WTC11 (cell line): ENCODE measurements at regions not wholly inside any gene's neighbourhood (a gene's known extent, or its start where the extent isn't known, plus 50 kb on each side); places are given as distances from the start of the nearest gene placed in this dataset.

ENCODE experiments used
- ATAC-seq: fragments of 200-7000 bp; cut with Tn5 transposase; 2 replicates; pipeline ENCODE4 v1.10.0; 2021; ENCODE audit warnings: mild to moderate bottlenecking, moderate library complexity
- CTCF ChIA-PET: fragments of 300-600 bp; sonication (Branson Sonifier 250); formaldehyde crosslinking; loops from one replicate; lab custom pipeline; 2021; ENCODE audit warnings: antibody characterized with exemption; lab: Charles Lee
- POLR2A ChIA-PET: fragments of 350-600 bp; sonication (Branson Sonifier 250); formaldehyde crosslinking; loops from one replicate; lab custom pipeline; 2021; ENCODE audit warnings: antibody characterized with exemption; lab: Charles Lee
- DNase-seq: peaks from one replicate; pipeline ENCODE4 v3.0.0; 2021; ENCODE audit warnings: low spot score
- H3K27ac Mint-ChIP-seq: 2 replicates; pipeline ENCODE4 v1.8.0; 2021; ENCODE audit warnings: mixed read lengths
- H3K27me3 Mint-ChIP-seq: 2 replicates; pipeline ENCODE4 v1.8.0; 2021; ENCODE audit warnings: low read depth, mild to moderate bottlenecking, moderate library complexity, mixed read lengths
- H3K36me3 Mint-ChIP-seq: 2 replicates; pipeline ENCODE4 v1.8.0; 2021; ENCODE audit warnings: mixed read lengths
- H3K4me1 Mint-ChIP-seq: 2 replicates; pipeline ENCODE4 v1.8.0; 2022; ENCODE audit warnings: mixed read lengths
- H3K4me3 Mint-ChIP-seq: 2 replicates; pipeline ENCODE4 v1.8.0; 2021; ENCODE audit warnings: mild to moderate bottlenecking, moderate library complexity, mixed read lengths
- H3K9me3 Mint-ChIP-seq: 2 replicates; pipeline ENCODE4 v1.8.0; 2021; ENCODE audit warnings: mixed read lengths
- ARID4B ChIP-seq: sonication (generic); formaldehyde crosslinking; IDR thresholded peaks from 2 replicates; pipeline ENCODE4 v1.8.0; 2023; ENCODE audit warnings: missing genetic modification reagents, mild to moderate bottlenecking, borderline replicate concordance
- CBFB ChIP-seq: sonication (generic); formaldehyde crosslinking; IDR thresholded peaks from 2 replicates; pipeline ENCODE4 v1.8.1; 2022; ENCODE audit warnings: mild to moderate bottlenecking, low read depth, missing genetic modification reagents
- ERG ChIP-seq: fragments of 250-450 bp; sonication (Bioruptor Pico); IDR thresholded peaks from 2 replicates; pipeline ENCODE4 v1.8.0; 2021; ENCODE audit warnings: mild to moderate bottlenecking
- FOXK1 ChIP-seq: sonication (generic); formaldehyde crosslinking; IDR thresholded peaks from 2 replicates; pipeline ENCODE4 v1.8.0; 2022; ENCODE audit warnings: mild to moderate bottlenecking, moderate library complexity, missing genetic modification reagents
- GABPB1 ChIP-seq: sonication (generic); formaldehyde crosslinking; IDR thresholded peaks from 2 replicates; pipeline ENCODE4 v1.8.1; 2023; ENCODE audit warnings: mild to moderate bottlenecking, missing genetic modification reagents
- HMGA2 ChIP-seq: fragments of 250-450 bp; sonication (Bioruptor Pico); IDR thresholded peaks from 2 replicates; pipeline ENCODE4 v1.4.0; 2021; ENCODE audit warnings: mild to moderate bottlenecking, moderate library complexity
- HMGXB4 ChIP-seq: sonication (generic); formaldehyde crosslinking; IDR thresholded peaks from 2 replicates; pipeline ENCODE4 v1.8.1; 2023; ENCODE audit warnings: mild to moderate bottlenecking, moderate library complexity, missing genetic modification reagents
- IRF1 ChIP-seq: sonication (generic); formaldehyde crosslinking; IDR thresholded peaks from 2 replicates; pipeline ENCODE4 v1.8.0; 2023; ENCODE audit warnings: missing genetic modification reagents
- NFATC4 ChIP-seq: fragments of 250-450 bp; sonication (Bioruptor Pico); IDR thresholded peaks from 2 replicates; pipeline ENCODE4 v1.9.0; 2021; ENCODE audit warnings: mild to moderate bottlenecking
- NFE2L1 ChIP-seq: sonication (generic); formaldehyde crosslinking; IDR thresholded peaks from 2 replicates; pipeline ENCODE4 v1.8.1; 2023; ENCODE audit warnings: missing genetic modification reagents
- NR2C2 ChIP-seq: sonication (generic); formaldehyde crosslinking; IDR thresholded peaks from 2 replicates; pipeline ENCODE4 v1.8.0; 2022; ENCODE audit warnings: mild to moderate bottlenecking, missing genetic modification reagents
- OVOL2 ChIP-seq: fragments of 250-450 bp; sonication (Bioruptor Pico); IDR thresholded peaks from 2 replicates; pipeline ENCODE4 v1.9.0; 2021; ENCODE audit warnings: mild to moderate bottlenecking, borderline replicate concordance
- PRDM15 ChIP-seq: sonication (generic); formaldehyde crosslinking; IDR thresholded peaks from 2 replicates; pipeline ENCODE4 v1.8.0; 2022; ENCODE audit warnings: missing genetic modification reagents
- PRRX2 ChIP-seq: fragments of 250-450 bp; sonication (Bioruptor Pico); IDR thresholded peaks from 2 replicates; pipeline ENCODE4 v1.8.0; 2021; ENCODE audit warnings: mild to moderate bottlenecking
- TCF7 ChIP-seq: sonication (generic); formaldehyde crosslinking; IDR thresholded peaks from 2 replicates; pipeline ENCODE4 v1.8.0; 2022; ENCODE audit warnings: mild to moderate bottlenecking, low read depth, missing genetic modification reagents, moderate library complexity
- TP53 ChIP-seq: sonication (generic); formaldehyde crosslinking; IDR thresholded peaks from 2 replicates; pipeline ENCODE4 v1.8.1; 2023; ENCODE audit warnings: mild to moderate bottlenecking, missing genetic modification reagents
- USF2 ChIP-seq: sonication (generic); formaldehyde crosslinking; IDR thresholded peaks from 2 replicates; pipeline ENCODE4 v1.8.1; 2023; ENCODE audit warnings: mild to moderate bottlenecking, missing genetic modification reagents, moderate library complexity
- ZBTB21 ChIP-seq: sonication (generic); formaldehyde crosslinking; IDR thresholded peaks from 2 replicates; pipeline ENCODE4 v1.8.1; 2023; ENCODE audit warnings: mild to moderate bottlenecking, missing genetic modification reagents, borderline replicate concordance
- ZNF423 ChIP-seq: fragments of 250-450 bp; sonication (Bioruptor Pico); IDR thresholded peaks from 2 replicates; pipeline ENCODE4 v2.1.2; 2022; ENCODE audit warnings: mild to moderate bottlenecking, moderate library complexity
- ZSCAN18 ChIP-seq: fragments of 250-450 bp; sonication (Bioruptor Pico); IDR thresholded peaks from 2 replicates; pipeline ENCODE4 v2.1.2; 2022; ENCODE audit warnings: mild to moderate bottlenecking, moderate library complexity

GRCh38 chr20:2204021-2204420 lies 91.8 kb upstream of the TGM3 start:
- ChIA-PET CTCF (no interaction called here), POLR2A (no interaction called here)
- no peaks in the 10 kb centered on the region for H3K4me1 Mint-ChIP-seq
- H3K27ac Mint-ChIP-seq = no peak overlapping the region
- no peak for TF ChIP-seq HMGXB4 (CRISPR knock-in tag)
- no peak for TF ChIP-seq PRDM15
- TF ChIP-seq TCF7 (CRISPR knock-in tag) = no peak
- H3K4me3 Mint-ChIP-seq = no peak overlapping the region
- H3K36me3 Mint-ChIP-seq = no peaks in the 10 kb centered on the region
- no peaks in the 10 kb centered on the region for H3K9me3 Mint-ChIP-seq
- peaks cover 34% of the 10 kb centered on the region for H3K27me3 Mint-ChIP-seq
- ATAC-seq = no peak
- DNase-seq = no peak

GRCh38 chr20:2206957-2207769 lies 88.6 kb upstream of the TGM3 start:
- no peaks in the 10 kb centered on the region for H3K4me1 Mint-ChIP-seq
- H3K9me3 Mint-ChIP-seq = no peaks in the 10 kb centered on the region
- H3K27ac Mint-ChIP-seq = no peak overlapping the region
- H3K27me3 Mint-ChIP-seq = peaks cover 42% of the 10 kb centered on the region
- ATAC-seq (peak; percentile 94), DNase-seq (peak; percentile 89)
- ChIA-PET CTCF (interaction anchor here (0.6 to 2.9 kb wide), 84 partner anchors 10 to 495 kb away, joined by 3 to 45 read pairs (median 5); partner anchors contain the start of genes SNRPB, STK35, TGM6 and ZNF343), POLR2A (interaction anchor here (0.6 to 1.1 kb wide), 6 partner anchors 105 to 264 kb away, joined by 3 to 4 read pairs (median 3); partner anchors contain the start of gene SNRPB)
- H3K4me3 Mint-ChIP-seq = peak overlapping the region; percentile 76
- no peaks in the 10 kb centered on the region for H3K36me3 Mint-ChIP-seq
- TF ChIP-seq ZNF423 (no peak), ZSCAN18 (CRISPR knock-in tag) (no peak), CBFB (no peak), ZBTB21 (CRISPR knock-in tag) (peak; percentile 56; the same call in 1 of the 2 replicates), ARID4B (peak; percentile 94), TP53 (CRISPR knock-in tag) (peak; percentile 51; the same call in 1 of the 2 replicates), FOXK1 (CRISPR knock-in tag) (peak; percentile 23; the same call in 1 of the 2 replicates), HMGA2 (CRISPR knock-in tag) (no peak), NFE2L1 (CRISPR knock-in tag) (peak; percentile 85), NFATC4 (CRISPR knock-in tag) (no peak), NR2C2 (0 out of 2 replicates have a peak, but pooled peaks have one; percentile 35), OVOL2 (CRISPR knock-in tag) (no peak), IRF1 (CRISPR knock-in tag) (peak; percentile 83; the same call in 1 of the 2 replicates), ERG (no peak), USF2 (CRISPR knock-in tag) (peak; percentile 29; the same call in 1 of the 2 replicates), PRRX2 (no peak), GABPB1 (no peak)
